K562 (cell line): ENCODE measurements at regions not wholly inside any gene's neighbourhood (a gene's known extent, or its start where the extent isn't known, plus 50 kb on each side); places are given as distances from the start of the nearest gene placed in this dataset.

Experiments
- ATAC-seq: fragments of 200-7000 bp; cut with Tn5 transposase; 3 replicates; pipeline ENCODE4 v1.9.1; 2020; ENCODE audit warnings: moderate library complexity
- BruUV-seq: library from RNA; stranded (reverse); fragments of 400-500 nt; replicated peaks from 2 replicates; lab custom pipeline; 2021; lab: Mats Ljungman, UMichigan
- CTCF ChIA-PET: fragments of 300-600 bp; formaldehyde crosslinking; extraction: SDS; loops from one replicate; lab custom pipeline; 2021; ENCODE audit warnings: low intra/inter-chr PET ratio; lab: Yijun Ruan, JAX
- POLR2A ChIA-PET: fragments of 300-600, 350-650 bp; sonication (Branson Sonifier 250); formaldehyde crosslinking; extraction: SDS; loops from one replicate; lab custom pipeline; 2021; ENCODE audit warnings: antibody characterized with exemption, inconsistent platforms; lab: Yijun Ruan, JAX
- DNase-seq, 4 experiments: peaks; one replicate each; pipeline versions ENCODE4 v3.0.0 to v3.0.0-alpha.2; 2011 to 2018; ENCODE audit warnings: low spot score in 3 of 4, mixed read lengths in 3 of 4; ENCODE audit errors: extremely low read depth in 1 of 4
- FAIRE-seq: peaks from 2 replicates; lab custom pipeline; 2011; peaks lifted over from hg19 to GRCh38; lab: Jason Lieb, UNC
- H2AFZ ChIP-seq: 2 replicates; pipeline ENCODE4 v1.6.0; 2011; ENCODE audit warnings: low read depth, low read length, control low read depth, inconsistent platforms
- H3K27ac ChIP-seq: fragments of 200-600 bp; 3 replicates; pipeline ENCODE4 v1.8.0; 2011; ENCODE audit warnings: low read depth, mild to moderate bottlenecking, control low read depth, inconsistent platforms, low read length, moderate library complexity, mixed read lengths; ENCODE audit errors: extremely low read depth
- H3K27me3 ChIP-seq, 2 experiments: fragments of 300-600 bp in 1 of 2; 2 replicates in 1 of 2; 3 replicates in 1 of 2; pipeline versions ENCODE4 v1.6.0 to v1.8.0; 2011; ENCODE audit warnings: inconsistent platforms in 2 of 2, low read length in 2 of 2, mild to moderate bottlenecking in 1 of 2, mixed read lengths in 1 of 2, moderate library complexity in 1 of 2; ENCODE audit not compliant: control insufficient read depth in 2 of 2, insufficient read depth in 2 of 2
- H3K36me3 ChIP-seq: fragments of 300-600 bp; 3 replicates; pipeline ENCODE4 v1.8.0; 2011; ENCODE audit warnings: mild to moderate bottlenecking, low read length, inconsistent platforms; ENCODE audit not compliant: control insufficient read depth, insufficient read depth
- H3K4me1 ChIP-seq, 2 experiments: fragments of 200-600 bp in 1 of 2; replicated peaks in 1 of 2; 2 replicates in 1 of 2; 3 replicates in 1 of 2; pipeline versions ENCODE4 v1.5.1 to v1.8.0; 2011; ENCODE audit warnings: inconsistent platforms in 2 of 2, low read length in 2 of 2, mild to moderate bottlenecking in 1 of 2, mixed read lengths in 1 of 2, moderate library complexity in 1 of 2; ENCODE audit not compliant: control insufficient read depth in 2 of 2, insufficient read depth in 2 of 2
- H3K4me2 ChIP-seq: 2 replicates; pipeline ENCODE4 v1.6.1; 2011; ENCODE audit warnings: low read length, control low read depth, inconsistent platforms, mixed read lengths; ENCODE audit not compliant: insufficient read depth
- H3K4me3 ChIP-seq: fragments of 200-600 bp; sonication (generic), shearing (Covaris generic); 2 replicates; pipeline ENCODE4 v1.5.1; 2016; ENCODE audit warnings: control low read depth, inconsistent platforms
- H3K79me2 ChIP-seq: fragments of 200-600 bp; 3 replicates; pipeline ENCODE4 v1.8.0; 2011; ENCODE audit warnings: low read length, inconsistent platforms; ENCODE audit not compliant: control insufficient read depth, insufficient read depth
- H3K9ac ChIP-seq, 2 experiments: 2 replicates each; pipeline versions ENCODE4 v1.6.0 to v1.6.1; 2011; ENCODE audit warnings: low read depth in 2 of 2, low read length in 2 of 2, control low read depth in 1 of 2, inconsistent platforms in 1 of 2, mild to moderate bottlenecking in 1 of 2, mixed read lengths in 1 of 2; ENCODE audit not compliant: insufficient read depth in 1 of 2
- H3K9me1 ChIP-seq: one replicate; pipeline ENCODE4 v1.6.0; 2011; ENCODE audit warnings: inconsistent platforms, mild to moderate bottlenecking, low read length, moderate library complexity; ENCODE audit not compliant: control insufficient read depth, insufficient read depth
- H3K9me3 ChIP-seq: replicated peaks from 2 replicates; pipeline ENCODE4 v1.5.1; 2011; ENCODE audit warnings: low read depth, low read length, inconsistent platforms; ENCODE audit not compliant: control insufficient read depth, insufficient read depth
- H4K20me1 ChIP-seq: replicated peaks from 2 replicates; pipeline ENCODE4 v1.6.1; 2011; ENCODE audit warnings: low read length, inconsistent platforms, mixed read lengths; ENCODE audit not compliant: control insufficient read depth, insufficient read depth
- CBFB ChIP-seq: sonication (generic); formaldehyde crosslinking; IDR thresholded peaks from 2 replicates; pipeline ENCODE4 v1.4.0; 2020; ENCODE audit warnings: mild to moderate bottlenecking, missing genetic modification reagents
- CREBBP ChIP-seq: IDR thresholded peaks from one replicate; pipeline ENCODE4 v1.6.1; 2012; ENCODE audit warnings: low read depth, mild to moderate bottlenecking, control low read depth, inconsistent platforms, low read length
- RBM25 ChIP-seq: fragments of 200-400 bp; formaldehyde crosslinking; IDR thresholded peaks from 2 replicates; pipeline ENCODE4 v1.6.1; 2018; ENCODE audit warnings: low read length, low read depth, moderate library complexity; ENCODE audit not compliant: severe bottlenecking
- RREB1 ChIP-seq: fragments of 250-450 bp; sonication (Bioruptor Pico); IDR thresholded peaks from 2 replicates; pipeline ENCODE4 v1.4.0; 2020
- TCFL5 ChIP-seq: fragments of 250-450 bp; sonication (Bioruptor Pico); conservative IDR thresholded peaks from 2 replicates; pipeline ENCODE4 v1.6.1; 2021; ENCODE audit warnings: mild to moderate bottlenecking, moderate library complexity, matching md5 sums
- TEAD1 ChIP-seq, 2 experiments: fragments of 450-650 bp in 1 of 2; sonication (generic) in 1 of 2; formaldehyde crosslinking; IDR thresholded peaks; 2 replicates each; pipeline versions ENCODE4 v1.4.0 to v1.8.0; 2020 to 2022; ENCODE audit warnings: mild to moderate bottlenecking in 2 of 2, missing genetic modification reagents in 1 of 2
- ZNF146 ChIP-seq: IDR thresholded peaks from one replicate; pipeline ENCODE4 v1.6.1; 2018; ENCODE audit warnings: missing compliant biosample characterization; ENCODE audit not compliant: unreplicated experiment
- WGBS: fragments of 100-300 bp; shearing (Covaris generic); methylation state at CpG from one replicate; pipeline ENCODE4 v1.1.6; 2016; ENCODE audit warnings: low coverage, mixed read lengths; ENCODE audit not compliant: insufficient coverage; ENCODE audit errors: missing lambda C conversion rate; 5-methylcytosine and 5-hydroxymethylcytosine counted together
- in situ Hi-C: fragments of 300-500 bp; cut with MboI; formaldehyde crosslinking; loops from 4 replicates; pipeline ENCODE4 v1.15.0; 2018; ENCODE audit warnings: inconsistent platforms, mixed read lengths
- intact Hi-C: fragments of 100-400 bp; cut with micrococcal nuclease; formaldehyde crosslinking; loops from 2 replicates; pipeline ENCODE4 v1.14.2; 2022

GRCh38 chr4:92136434-92136833 is 167.3 kb upstream of the GRID2 start:
- no peak for FAIRE-seq
- no peak for DNase-seq
- in situ Hi-C loops (no loop called here), intact Hi-C loops (no loop called here)
- 4% methylated on average over 3 of the region's 3 CpGs for WGBS
- Histone ChIP-seq H3K9me1 (no peaks in the 10 kb centered on the region), H3K27ac (no peak overlapping the region), H3K9ac (no peak overlapping the region), H3K9me3 (no peaks in the 10 kb centered on the region), H2AFZ (no peak overlapping the region), H3K79me2 (no peaks in the 10 kb centered on the region), H3K36me3 (no peaks in the 10 kb centered on the region), H4K20me1 (no peaks in the 10 kb centered on the region), H3K4me1 (no peaks in the 10 kb centered on the region), H3K4me2 (no peak overlapping the region), H3K4me3 (no peak overlapping the region), H3K27me3 (no peaks in the 10 kb centered on the region)
- POLR2A ChIA-PET: no interaction called here
- ATAC-seq: no peak
- CTCF ChIA-PET: no interaction called here
- no TSS peak for BruUV-seq
- TF ChIP-seq CREBBP: no peak
- TF ChIP-seq TCFL5 (CRISPR knock-in tag): no peak
- no peak for TF ChIP-seq RREB1
- TF ChIP-seq CBFB (CRISPR knock-in tag): no peak
- peak; percentile 15 for TF ChIP-seq RBM25
- TF ChIP-seq TEAD1 (CRISPR knock-in tag; IDR thresholded peaks at IDR 0.05): no peak
- TF ChIP-seq ZNF146: peak; percentile 90
- TF ChIP-seq, all 486 proteins: peak for 2
